ENCODE measurements at regions not wholly inside any gene's neighbourhood (a gene's known extent, or its start where the extent isn't known, plus 50 kb on each side); places are given as distances from the start of the nearest gene placed in this dataset.

DNA sequence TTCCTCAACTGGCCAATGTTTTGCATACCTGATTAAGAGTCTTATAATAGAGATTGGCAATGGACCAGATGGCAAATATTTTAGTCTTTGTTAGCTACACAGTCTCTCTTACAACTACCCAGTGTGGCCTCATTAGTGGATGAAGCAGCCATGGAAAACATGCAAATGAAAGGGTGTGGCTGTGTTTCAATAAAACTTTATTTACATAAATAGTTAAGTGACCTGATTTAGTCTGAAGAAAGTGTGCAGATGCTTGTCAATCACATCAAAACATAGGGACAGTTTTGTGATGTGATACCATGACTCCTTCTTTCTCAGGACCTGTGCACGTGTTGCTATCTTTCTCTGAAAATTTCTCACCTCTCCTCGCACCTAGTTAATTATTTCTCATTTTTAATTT is 309.8 kb upstream of the GRM7 start:
- no peaks in the 10 kb centered on the region for H3K36me3 ChIP-seq (ENCODE audit: control insufficient read depth in 2 of 3, insufficient read depth in 3 of 3, low read length in 3 of 3)
- H3K27ac ChIP-seq (ENCODE audit: low read depth in 2 of 2, low read length in 2 of 2), result no peak overlapping the region
- no peak for DNase-seq
- TF ChIP-seq, protein P1, sequence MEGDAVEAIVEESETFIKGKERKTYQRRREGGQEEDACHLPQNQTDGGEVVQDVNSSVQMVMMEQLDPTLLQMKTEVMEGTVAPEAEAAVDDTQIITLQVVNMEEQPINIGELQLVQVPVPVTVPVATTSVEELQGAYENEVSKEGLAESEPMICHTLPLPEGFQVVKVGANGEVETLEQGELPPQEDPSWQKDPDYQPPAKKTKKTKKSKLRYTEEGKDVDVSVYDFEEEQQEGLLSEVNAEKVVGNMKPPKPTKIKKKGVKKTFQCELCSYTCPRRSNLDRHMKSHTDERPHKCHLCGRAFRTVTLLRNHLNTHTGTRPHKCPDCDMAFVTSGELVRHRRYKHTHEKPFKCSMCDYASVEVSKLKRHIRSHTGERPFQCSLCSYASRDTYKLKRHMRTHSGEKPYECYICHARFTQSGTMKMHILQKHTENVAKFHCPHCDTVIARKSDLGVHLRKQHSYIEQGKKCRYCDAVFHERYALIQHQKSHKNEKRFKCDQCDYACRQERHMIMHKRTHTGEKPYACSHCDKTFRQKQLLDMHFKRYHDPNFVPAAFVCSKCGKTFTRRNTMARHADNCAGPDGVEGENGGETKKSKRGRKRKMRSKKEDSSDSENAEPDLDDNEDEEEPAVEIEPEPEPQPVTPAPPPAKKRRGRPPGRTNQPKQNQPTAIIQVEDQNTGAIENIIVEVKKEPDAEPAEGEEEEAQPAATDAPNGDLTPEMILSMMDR (IDR thresholded peaks at IDR 0.05; ENCODE audit: borderline replicate concordance, extremely low read depth, insufficient read depth), result no peak
- no peak overlapping the region for H3K9ac ChIP-seq (ENCODE audit: low read length in 3 of 3)
- no peak for FAIRE-seq
- H3K27me3 ChIP-seq (ENCODE audit: control insufficient read depth, insufficient read depth, low read length), result no peaks in the 10 kb centered on the region
- no peaks in the 10 kb centered on the region for H3K4me1 ChIP-seq (ENCODE audit: control insufficient read depth in 2 of 3, insufficient read depth in 2 of 3, low read depth in 1 of 3, low read length in 3 of 3)
- no peak overlapping the region for H3K4me3 ChIP-seq (ENCODE audit: low read length in 3 of 3)
- peaks cover 0 to 12% (median 0%) of the 10 kb centered on the region in 3 donors for H3K9me3 ChIP-seq (ENCODE audit: control insufficient read depth in 2 of 3, insufficient read depth in 1 of 3, low read length in 3 of 3)
- intact Hi-C loops (cut with DNase I), result no loop called here

DNA sequence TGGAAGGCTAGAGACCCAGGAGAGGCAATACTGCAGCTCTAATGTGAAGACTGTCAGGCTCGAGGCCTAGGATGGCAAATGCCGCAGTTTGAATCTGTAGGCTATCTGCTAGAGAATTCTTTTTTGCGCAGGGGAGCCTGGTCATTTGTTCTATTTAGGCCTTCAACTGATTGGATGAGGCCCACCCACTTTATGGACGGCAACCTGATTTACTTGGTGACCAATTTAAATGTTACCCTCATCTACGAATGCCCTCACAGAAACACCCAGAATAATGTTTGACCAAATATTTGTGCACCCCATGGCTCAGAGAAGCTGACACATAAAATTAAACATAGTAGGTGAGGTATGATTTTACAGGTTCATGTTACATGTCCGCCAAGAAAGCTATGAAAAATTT is 300.7 kb upstream of the GRM7 start:
- no peak overlapping the region for H3K27ac ChIP-seq (ENCODE audit: low read depth in 2 of 2, low read length in 2 of 2)
- no peak overlapping the region for H3K9ac ChIP-seq (ENCODE audit: low read length in 3 of 3)
- no peaks in the 10 kb centered on the region for H3K27me3 ChIP-seq (ENCODE audit: control insufficient read depth, insufficient read depth, low read length)
- H3K4me3 ChIP-seq (ENCODE audit: low read length in 3 of 3), result no peak overlapping the region
- DNase-seq, result no peak
- TF ChIP-seq, protein P1 (IDR thresholded peaks at IDR 0.05; ENCODE audit: borderline replicate concordance, extremely low read depth, insufficient read depth), result no peak
- no peak for FAIRE-seq
- no peaks in the 10 kb centered on the region for H3K9me3 ChIP-seq (ENCODE audit: control insufficient read depth in 2 of 3, insufficient read depth in 1 of 3, low read length in 3 of 3)
- no peaks in the 10 kb centered on the region for H3K4me1 ChIP-seq (ENCODE audit: control insufficient read depth in 2 of 3, insufficient read depth in 2 of 3, low read depth in 1 of 3, low read length in 3 of 3)
- intact Hi-C loops (cut with DNase I), result no loop called here
- no peaks in the 10 kb centered on the region for H3K36me3 ChIP-seq (ENCODE audit: control insufficient read depth in 2 of 3, insufficient read depth in 3 of 3, low read length in 3 of 3)

DNA sequence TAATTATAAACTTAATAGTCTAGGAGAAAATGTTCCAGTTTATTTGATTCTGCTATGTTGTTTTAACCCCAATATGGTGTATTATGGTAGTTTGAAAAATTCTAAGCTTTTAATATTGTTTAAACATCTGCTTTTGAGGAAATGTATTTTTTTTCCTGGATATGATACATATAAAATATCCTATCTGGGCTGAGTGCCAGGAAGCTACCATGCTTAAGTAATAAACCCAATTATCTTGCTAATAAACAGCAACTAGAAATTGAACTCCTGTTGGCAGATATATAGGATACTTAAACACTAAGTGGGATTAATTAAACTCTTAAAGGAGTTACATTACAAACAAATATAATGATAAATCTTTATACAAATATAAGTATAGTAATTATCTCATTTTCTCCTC is 293.7 kb upstream of the GRM7 start:
- no peaks in the 10 kb centered on the region for H3K27me3 ChIP-seq (ENCODE audit: control insufficient read depth, insufficient read depth, low read length)
- H3K36me3 ChIP-seq (ENCODE audit: control insufficient read depth in 2 of 3, insufficient read depth in 3 of 3, low read length in 3 of 3), result no peaks in the 10 kb centered on the region
- TF ChIP-seq, protein P1 (IDR thresholded peaks at IDR 0.05; ENCODE audit: borderline replicate concordance, extremely low read depth, insufficient read depth), result no peak
- no peak overlapping the region for H3K9ac ChIP-seq (ENCODE audit: low read length in 3 of 3)
- no peaks in the 10 kb centered on the region for H3K9me3 ChIP-seq (ENCODE audit: control insufficient read depth in 2 of 3, insufficient read depth in 1 of 3, low read length in 3 of 3)
- no peaks in the 10 kb centered on the region for H3K4me1 ChIP-seq (ENCODE audit: control insufficient read depth in 2 of 3, insufficient read depth in 2 of 3, low read depth in 1 of 3, low read length in 3 of 3)
- no peak for DNase-seq
- H3K4me3 ChIP-seq (ENCODE audit: low read length in 3 of 3), result no peak overlapping the region
- intact Hi-C loops (cut with DNase I), result no loop called here
- FAIRE-seq, result no peak
- no peak overlapping the region for H3K27ac ChIP-seq (ENCODE audit: low read depth in 2 of 2, low read length in 2 of 2)

DNA sequence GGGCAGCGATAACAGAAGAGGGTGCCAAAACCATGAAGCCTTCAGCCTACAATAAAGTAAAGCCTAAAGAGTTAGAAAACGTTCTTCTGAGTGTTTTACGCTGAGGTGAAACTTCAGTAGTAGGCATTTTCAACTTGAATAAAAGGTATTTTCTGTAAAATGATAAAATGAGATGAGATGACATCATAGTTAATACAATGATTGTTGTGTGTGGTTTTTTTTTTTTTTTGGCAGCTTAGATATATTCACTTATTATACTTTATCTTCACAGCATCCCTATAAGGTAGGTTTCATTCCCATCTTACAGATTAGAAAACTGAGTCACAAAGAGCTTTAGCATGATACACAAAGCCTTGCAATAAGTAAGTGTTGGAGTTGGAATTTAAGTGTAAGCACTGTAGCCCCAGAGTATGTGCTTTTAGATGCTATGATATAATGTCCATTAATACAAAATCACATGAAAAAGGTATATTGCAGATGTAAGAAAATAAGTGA is 291.9 kb upstream of the GRM7 start:
- H3K27ac ChIP-seq (ENCODE audit: low read depth in 2 of 2, low read length in 2 of 2), result no peak overlapping the region
- no peaks in the 10 kb centered on the region for H3K9me3 ChIP-seq (ENCODE audit: control insufficient read depth in 2 of 3, insufficient read depth in 1 of 3, low read length in 3 of 3)
- H3K9ac ChIP-seq (ENCODE audit: low read length in 3 of 3), result no peak overlapping the region
- intact Hi-C loops (cut with DNase I), result no loop called here
- no peak overlapping the region for H3K4me3 ChIP-seq (ENCODE audit: low read length in 3 of 3)
- FAIRE-seq (no peak), DNase-seq (no peak)
- H3K36me3 ChIP-seq (ENCODE audit: control insufficient read depth in 2 of 3, insufficient read depth in 3 of 3, low read length in 3 of 3), result no peaks in the 10 kb centered on the region
- H3K27me3 ChIP-seq (ENCODE audit: control insufficient read depth, insufficient read depth, low read length), result no peaks in the 10 kb centered on the region
- no peaks in the 10 kb centered on the region for H3K4me1 ChIP-seq (ENCODE audit: control insufficient read depth in 2 of 3, insufficient read depth in 2 of 3, low read depth in 1 of 3, low read length in 3 of 3)
- TF ChIP-seq, protein P1 (IDR thresholded peaks at IDR 0.05; ENCODE audit: borderline replicate concordance, extremely low read depth, insufficient read depth), result no peak

All from kidney (tissue), 13 donors.